CD14-positive monocyte (primary cell): ENCODE measurements at regions not wholly inside any gene's neighbourhood (a gene's known extent, or its start where the extent isn't known, plus 50 kb on each side); places are given as distances from the start of the nearest gene placed in this dataset.

Source experiments
- DNase-seq, 3 donors: peaks; one replicate each; pipeline ENCODE4 v3.0.0-alpha.2; 2011 to 2022
- H2AFZ ChIP-seq: 2 replicates; pipeline ENCODE4 v1.6.0; 2012; ENCODE audit warnings: mild to moderate bottlenecking, low read depth, low read length, inconsistent platforms; ENCODE audit not compliant: insufficient read depth, poor library complexity, severe bottlenecking
- H3K27ac ChIP-seq, 2 donors: 1 replicate in 1 of 2; 2 replicates in 1 of 2; pipeline ENCODE4 v1.5.1; 2012 to 2013; ENCODE audit warnings: low read length in 2 of 2, control low read depth in 1 of 2, inconsistent platforms in 1 of 2, low read depth in 1 of 2, mild to moderate bottlenecking in 1 of 2
- H3K27me3 ChIP-seq, 2 donors: one replicate each; pipeline versions ENCODE4 v1.6.0 to v1.6.1; 2011 to 2013; ENCODE audit warnings: low read length in 2 of 2; ENCODE audit not compliant: control insufficient read depth in 2 of 2, insufficient read depth in 2 of 2
- H3K36me3 ChIP-seq, 2 donors: replicated peaks in 1 of 2; 1 replicate in 1 of 2; 2 replicates in 1 of 2; pipeline versions ENCODE4 v1.5.1 to v1.6.1; 2012 to 2013; ENCODE audit warnings: low read length in 2 of 2, control low read depth in 1 of 2, inconsistent platforms in 1 of 2, mild to moderate bottlenecking in 1 of 2; ENCODE audit not compliant: insufficient read depth in 2 of 2, control insufficient read depth in 1 of 2
- H3K4me1 ChIP-seq, 2 donors: 1 replicate in 1 of 2; 2 replicates in 1 of 2; pipeline versions ENCODE4 v1.5.1 to v1.6.1; 2012 to 2013; ENCODE audit warnings: low read length in 2 of 2, control low read depth in 1 of 2, inconsistent platforms in 1 of 2, mild to moderate bottlenecking in 1 of 2, moderate library complexity in 1 of 2; ENCODE audit not compliant: insufficient read depth in 2 of 2, control insufficient read depth in 1 of 2
- H3K4me2 ChIP-seq: replicated peaks from 2 replicates; pipeline ENCODE3; 2012; ENCODE audit warnings: low read length, moderate library complexity, mild to moderate bottlenecking; ENCODE audit not compliant: poor library complexity, severe bottlenecking; ENCODE audit errors: extremely low read depth
- H3K4me3 ChIP-seq, 3 experiments: fragments of 200-600 bp in 1 of 3; sonication (generic) in 1 of 3; replicated peaks in 1 of 3; 1 replicate in 2 of 3; 2 replicates in 1 of 3; pipeline ENCODE4 v1.5.1; 2011 to 2013; ENCODE audit warnings: low read length in 3 of 3, mild to moderate bottlenecking in 3 of 3, control low read depth in 2 of 3, low read depth in 2 of 3, inconsistent platforms in 1 of 3, moderate library complexity in 1 of 3
- H3K79me2 ChIP-seq: 2 replicates; pipeline ENCODE4 v1.6.0; 2012; ENCODE audit warnings: mild to moderate bottlenecking, control low read depth, inconsistent platforms, low read length, moderate library complexity; ENCODE audit not compliant: insufficient read depth
- H3K9ac ChIP-seq: 2 replicates; pipeline ENCODE4 v1.6.0; 2017; ENCODE audit warnings: low read length, mild to moderate bottlenecking; ENCODE audit not compliant: insufficient read depth, poor library complexity, severe bottlenecking
- H3K9me3 ChIP-seq, 2 donors: replicated peaks in 1 of 2; 1 replicate in 1 of 2; 2 replicates in 1 of 2; pipeline versions ENCODE4 v1.5.1 to v1.6.1; 2012 to 2013; ENCODE audit warnings: low read length in 2 of 2, control low read depth in 1 of 2; ENCODE audit not compliant: control insufficient read depth in 1 of 2, insufficient read depth in 1 of 2
- H4K20me1 ChIP-seq: 2 replicates; pipeline ENCODE4 v1.6.0; 2012; ENCODE audit warnings: mild to moderate bottlenecking, low read length, control low read depth, moderate library complexity; ENCODE audit not compliant: insufficient read depth
- H3K27ac Mint-ChIP-seq, 7 donors: one replicate each; pipeline ENCODE4 v1.8.0; 2020; ENCODE audit warnings: mild to moderate bottlenecking in 7 of 7, mixed read lengths in 7 of 7, moderate library complexity in 6 of 7, inconsistent platforms in 2 of 7
- H3K27me3 Mint-ChIP-seq, 3 donors: one replicate each; pipeline ENCODE4 v1.8.0; 2021 to 2022; ENCODE audit warnings: low read depth in 3 of 3, mild to moderate bottlenecking in 3 of 3, mixed read lengths in 3 of 3, moderate library complexity in 3 of 3, inconsistent platforms in 1 of 3
- H3K36me3 Mint-ChIP-seq, 2 donors: one replicate each; pipeline ENCODE4 v1.8.0; 2020; ENCODE audit warnings: mixed read lengths in 2 of 2, inconsistent platforms in 1 of 2, mild to moderate bottlenecking in 1 of 2
- H3K4me1 Mint-ChIP-seq: one replicate; pipeline ENCODE4 v1.8.0; 2020; ENCODE audit warnings: mild to moderate bottlenecking, mixed read lengths
- H3K4me3 Mint-ChIP-seq, 2 donors: one replicate each; pipeline ENCODE4 v1.8.0; 2020; ENCODE audit warnings: mild to moderate bottlenecking in 2 of 2, mixed read lengths in 2 of 2, moderate library complexity in 1 of 2
- H3K9me3 Mint-ChIP-seq, 7 donors: one replicate each; pipeline ENCODE4 v1.8.0; 2020 to 2022; ENCODE audit warnings: mixed read lengths in 7 of 7, mild to moderate bottlenecking in 6 of 7, moderate library complexity in 6 of 7, inconsistent platforms in 2 of 7
- WGBS: methylation state at CpG from one replicate; pipeline ENCODE4 v1.1.5; 2013; ENCODE audit warnings: missing lambda C conversion rate; ENCODE audit not compliant: insufficient coverage; 5-methylcytosine and 5-hydroxymethylcytosine counted together
- intact Hi-C, 2 donors: fragments of 100-400 bp; cut with micrococcal nuclease; formaldehyde crosslinking; loops; one replicate each; pipeline versions ENCODE4 v1.15.0 to v1.15.1; 2023
- TF ChIP-seq, protein P1 (sequence below): fragments of 200-600 bp; IDR thresholded peaks from one replicate; pipeline ENCODE4 v1.8.0; 2022; ENCODE audit warnings: antibody characterized with exemption, mild to moderate bottlenecking

DNA sequence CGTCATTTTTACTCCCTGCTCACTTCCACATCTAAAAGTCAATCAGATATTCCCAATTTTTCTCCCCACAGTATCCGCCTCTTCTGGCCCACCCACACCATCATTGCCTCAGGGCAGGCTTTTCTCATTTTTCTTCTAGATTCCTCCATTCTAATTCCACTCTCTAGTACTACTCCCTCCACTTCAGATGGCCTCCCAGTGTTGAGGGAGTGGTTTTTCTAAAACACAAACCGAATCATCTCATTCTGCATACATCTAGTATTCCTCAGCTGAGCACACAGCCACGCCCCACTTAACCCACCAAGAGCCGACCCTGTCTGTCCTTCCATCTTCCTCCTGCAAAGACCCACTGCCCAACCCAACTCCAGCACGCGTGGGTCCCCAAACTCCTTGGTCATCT, 314.9 kb upstream of the NPVF start:
- Histone ChIP-seq H4K20me1 (no peaks in the 10 kb centered on the region), H3K4me2 (no peak overlapping the region), H2AFZ (no peak overlapping the region), H3K27me3 (no peaks in the 10 kb centered on the region), H3K4me3 (no peak overlapping the region), H3K27ac (no peak overlapping the region), H3K36me3 (no peaks in the 10 kb centered on the region), H3K4me1 (no peaks in the 10 kb centered on the region), H3K79me2 (no peaks in the 10 kb centered on the region), H3K9me3 (no peaks in the 10 kb centered on the region), H3K9ac (no peak overlapping the region)
- WGBS, result 93% methylated on average over 6 of the region's 7 CpGs
- no peak overlapping the region for H3K27ac Mint-ChIP-seq
- no peaks in the 10 kb centered on the region for H3K4me1 Mint-ChIP-seq
- peaks cover 3 to 10% (median 9%) of the 10 kb centered on the region in 3 donors for H3K27me3 Mint-ChIP-seq
- intact Hi-C loops, result no loop called here
- peaks cover 0 to 2% (median 0%) of the 10 kb centered on the region in 7 donors for H3K9me3 Mint-ChIP-seq
- TF ChIP-seq, protein P1, sequence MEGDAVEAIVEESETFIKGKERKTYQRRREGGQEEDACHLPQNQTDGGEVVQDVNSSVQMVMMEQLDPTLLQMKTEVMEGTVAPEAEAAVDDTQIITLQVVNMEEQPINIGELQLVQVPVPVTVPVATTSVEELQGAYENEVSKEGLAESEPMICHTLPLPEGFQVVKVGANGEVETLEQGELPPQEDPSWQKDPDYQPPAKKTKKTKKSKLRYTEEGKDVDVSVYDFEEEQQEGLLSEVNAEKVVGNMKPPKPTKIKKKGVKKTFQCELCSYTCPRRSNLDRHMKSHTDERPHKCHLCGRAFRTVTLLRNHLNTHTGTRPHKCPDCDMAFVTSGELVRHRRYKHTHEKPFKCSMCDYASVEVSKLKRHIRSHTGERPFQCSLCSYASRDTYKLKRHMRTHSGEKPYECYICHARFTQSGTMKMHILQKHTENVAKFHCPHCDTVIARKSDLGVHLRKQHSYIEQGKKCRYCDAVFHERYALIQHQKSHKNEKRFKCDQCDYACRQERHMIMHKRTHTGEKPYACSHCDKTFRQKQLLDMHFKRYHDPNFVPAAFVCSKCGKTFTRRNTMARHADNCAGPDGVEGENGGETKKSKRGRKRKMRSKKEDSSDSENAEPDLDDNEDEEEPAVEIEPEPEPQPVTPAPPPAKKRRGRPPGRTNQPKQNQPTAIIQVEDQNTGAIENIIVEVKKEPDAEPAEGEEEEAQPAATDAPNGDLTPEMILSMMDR, result no peak
- DNase-seq, result no peak
- H3K4me3 Mint-ChIP-seq, result no peak overlapping the region
- no peaks in the 10 kb centered on the region for H3K36me3 Mint-ChIP-seq

DNA sequence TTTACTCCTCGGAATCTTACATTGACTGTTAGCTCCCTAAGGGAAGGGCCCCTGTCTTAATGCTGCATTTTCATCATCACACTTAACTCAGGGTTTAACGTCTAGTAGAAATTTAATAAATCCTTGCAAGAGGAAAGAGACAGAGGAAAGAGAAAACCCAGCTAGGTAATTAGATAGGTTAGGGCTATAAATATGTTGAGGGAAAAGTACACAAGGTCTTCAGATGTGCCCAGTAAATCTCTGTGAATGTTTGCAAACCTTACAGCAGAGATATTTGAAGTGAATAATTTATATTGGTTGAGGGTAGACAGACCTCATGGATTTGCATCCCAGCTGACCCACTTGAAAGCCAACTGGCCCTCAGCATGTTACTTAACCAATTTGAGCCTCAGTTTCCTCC, 315.5 kb upstream of the NPVF start:
- no peak overlapping the region for H3K4me3 Mint-ChIP-seq
- no peaks in the 10 kb centered on the region for H3K36me3 Mint-ChIP-seq
- Histone ChIP-seq H2AFZ (no peak overlapping the region), H3K27me3 (no peaks in the 10 kb centered on the region), H3K4me3 (no peak overlapping the region), H4K20me1 (no peaks in the 10 kb centered on the region), H3K79me2 (no peaks in the 10 kb centered on the region), H3K36me3 (no peaks in the 10 kb centered on the region), H3K4me2 (no peak overlapping the region), H3K4me1 (no peaks in the 10 kb centered on the region), H3K27ac (no peak overlapping the region), H3K9ac (no peak overlapping the region), H3K9me3 (no peaks in the 10 kb centered on the region)
- no peak overlapping the region for H3K27ac Mint-ChIP-seq
- intact Hi-C loops, result no loop called here
- TF ChIP-seq, protein P1, result no peak
- H3K27me3 Mint-ChIP-seq, result peaks cover 3 to 10% (median 9%) of the 10 kb centered on the region in 3 donors
- H3K4me1 Mint-ChIP-seq, result no peaks in the 10 kb centered on the region
- no peak for DNase-seq
- H3K9me3 Mint-ChIP-seq, result peaks cover 0 to 2% (median 0%) of the 10 kb centered on the region in 7 donors
- WGBS, result no CpG with 5 or more reads among the region's 2 CpGs
